Gastroesophageal sphincter (tissue), 3 donors: ENCODE measurements at regions not wholly inside any gene's neighbourhood (a gene's known extent, or its start where the extent isn't known, plus 50 kb on each side); places are given as distances from the start of the nearest gene placed in this dataset.

Experiments used
- POLR2A ChIP-seq, 2 donors: fragments of 450-650 bp; IDR thresholded peaks; one replicate each; pipeline ENCODE4 v1.6.1; 2017; ENCODE audit warnings: antibody characterized with exemption in 2 of 2, mild to moderate bottlenecking in 2 of 2, moderate library complexity in 1 of 2
- POLR2AphosphoS5 ChIP-seq: sonication (generic); formaldehyde crosslinking; IDR thresholded peaks from one replicate; pipeline ENCODE4 v1.6.1; 2017; ENCODE audit warnings: antibody characterized with exemption
- TF ChIP-seq, protein P1 (sequence below), 4 experiments: fragments of 200-600 bp in 2 of 4; fragments of 450-650 bp in 2 of 4; sonication (generic) in 1 of 4; IDR thresholded peaks; one replicate each; pipeline ENCODE4 v1.5.1; 2017 to 2019; ENCODE audit warnings: antibody characterized with exemption in 4 of 4, mild to moderate bottlenecking in 2 of 4, moderate library complexity in 2 of 4

DNA sequence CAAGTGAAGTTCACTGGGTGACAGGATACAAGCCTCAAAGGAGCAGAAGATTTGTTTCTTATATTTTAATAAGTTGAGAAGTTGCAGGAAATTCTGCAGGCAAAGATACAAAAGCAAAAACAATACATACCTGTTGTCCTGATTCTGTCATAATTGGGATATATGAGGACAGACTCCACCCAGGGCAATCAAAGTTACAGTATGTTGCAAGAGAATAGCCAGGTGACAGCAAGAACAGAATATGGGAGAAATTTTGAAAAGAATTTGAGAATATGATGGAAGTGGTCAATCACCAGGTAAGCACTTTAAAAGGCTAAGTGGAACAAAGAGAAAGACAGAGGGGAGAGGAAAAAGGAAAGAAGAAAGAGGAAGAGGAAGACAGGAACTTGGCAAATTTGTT, 607.6 kb upstream of the ADGRL4 start:
- TF ChIP-seq, protein P1, sequence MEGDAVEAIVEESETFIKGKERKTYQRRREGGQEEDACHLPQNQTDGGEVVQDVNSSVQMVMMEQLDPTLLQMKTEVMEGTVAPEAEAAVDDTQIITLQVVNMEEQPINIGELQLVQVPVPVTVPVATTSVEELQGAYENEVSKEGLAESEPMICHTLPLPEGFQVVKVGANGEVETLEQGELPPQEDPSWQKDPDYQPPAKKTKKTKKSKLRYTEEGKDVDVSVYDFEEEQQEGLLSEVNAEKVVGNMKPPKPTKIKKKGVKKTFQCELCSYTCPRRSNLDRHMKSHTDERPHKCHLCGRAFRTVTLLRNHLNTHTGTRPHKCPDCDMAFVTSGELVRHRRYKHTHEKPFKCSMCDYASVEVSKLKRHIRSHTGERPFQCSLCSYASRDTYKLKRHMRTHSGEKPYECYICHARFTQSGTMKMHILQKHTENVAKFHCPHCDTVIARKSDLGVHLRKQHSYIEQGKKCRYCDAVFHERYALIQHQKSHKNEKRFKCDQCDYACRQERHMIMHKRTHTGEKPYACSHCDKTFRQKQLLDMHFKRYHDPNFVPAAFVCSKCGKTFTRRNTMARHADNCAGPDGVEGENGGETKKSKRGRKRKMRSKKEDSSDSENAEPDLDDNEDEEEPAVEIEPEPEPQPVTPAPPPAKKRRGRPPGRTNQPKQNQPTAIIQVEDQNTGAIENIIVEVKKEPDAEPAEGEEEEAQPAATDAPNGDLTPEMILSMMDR (IDR thresholded peaks at IDR 0.05): no peak
- TF ChIP-seq POLR2A (IDR thresholded peaks at IDR 0.05) (no peak), POLR2AphosphoS5 (no peak)
